ENCODE measurements at regions not wholly inside any gene's neighbourhood (a gene's known extent, or its start where the extent isn't known, plus 50 kb on each side); places are given as distances from the start of the nearest gene placed in this dataset.

DNA sequence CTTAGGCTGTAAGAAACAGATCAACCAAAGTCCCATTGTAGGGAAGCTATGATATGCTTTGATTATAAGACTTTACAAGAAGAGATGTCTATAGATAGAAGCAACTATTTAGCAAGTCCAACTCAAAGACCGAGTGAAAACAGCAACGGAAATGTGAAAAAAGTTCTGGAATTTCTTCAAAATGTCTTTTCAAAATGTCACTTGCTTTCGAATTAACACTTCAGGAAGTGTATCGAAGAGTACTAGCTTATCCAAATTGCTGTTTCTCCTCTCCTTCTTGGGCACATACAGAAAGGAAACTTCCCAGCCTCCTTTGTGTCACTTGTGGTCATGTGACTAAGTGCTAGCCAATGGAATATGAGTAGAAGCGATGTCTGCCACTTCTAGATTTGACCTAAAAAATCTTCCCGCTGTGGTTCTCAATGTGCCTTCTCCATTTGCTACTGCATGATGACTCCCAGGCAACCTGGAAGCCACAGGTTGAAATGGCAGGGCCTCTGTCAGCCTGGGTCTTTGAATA, 89.9 kb downstream of the TSEN15 start:
- H3K4me1 Mint-ChIP-seq (ENCODE audit: low read depth): no peaks in the 10 kb centered on the region
- intact Hi-C loops (cut with micrococcal nuclease): no loop called here
- H3K9me3 Mint-ChIP-seq: no peaks in the 10 kb centered on the region
- H3K27ac Mint-ChIP-seq: no peak overlapping the region
- peaks cover 2% of the 10 kb centered on the region for H3K36me3 Mint-ChIP-seq (ENCODE audit: low read depth)
- H3K27me3 Mint-ChIP-seq (ENCODE audit: insufficient read depth): peaks cover 17% of the 10 kb centered on the region
- DNase-seq (ENCODE audit: low spot score): no peak
- H3K4me3 Mint-ChIP-seq: no peak overlapping the region

DNA sequence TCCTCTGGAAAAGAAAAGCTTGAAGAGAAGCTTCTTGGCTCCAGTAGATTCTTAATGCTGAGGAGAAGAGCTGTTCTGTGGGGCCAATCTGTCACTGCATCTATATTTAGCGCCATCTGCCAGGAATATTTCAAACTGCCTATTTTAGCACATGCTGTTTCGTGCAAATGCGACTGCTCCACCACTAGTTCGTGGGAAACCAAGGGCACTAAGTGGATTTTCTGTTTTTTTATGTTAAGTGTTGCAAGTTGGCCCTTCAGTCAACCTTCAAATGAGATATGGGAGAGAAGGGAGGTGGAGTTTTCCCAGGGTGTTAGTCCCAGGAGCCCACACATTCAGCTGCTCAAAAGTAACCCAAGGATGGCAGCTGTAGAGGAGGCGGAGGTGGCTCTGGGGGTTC, 91.9 kb downstream of the TSEN15 start:
- no peak overlapping the region for H3K4me3 Mint-ChIP-seq
- H3K27me3 Mint-ChIP-seq (ENCODE audit: insufficient read depth): peaks cover 26% of the 10 kb centered on the region
- intact Hi-C loops (cut with micrococcal nuclease): no loop called here

DNA sequence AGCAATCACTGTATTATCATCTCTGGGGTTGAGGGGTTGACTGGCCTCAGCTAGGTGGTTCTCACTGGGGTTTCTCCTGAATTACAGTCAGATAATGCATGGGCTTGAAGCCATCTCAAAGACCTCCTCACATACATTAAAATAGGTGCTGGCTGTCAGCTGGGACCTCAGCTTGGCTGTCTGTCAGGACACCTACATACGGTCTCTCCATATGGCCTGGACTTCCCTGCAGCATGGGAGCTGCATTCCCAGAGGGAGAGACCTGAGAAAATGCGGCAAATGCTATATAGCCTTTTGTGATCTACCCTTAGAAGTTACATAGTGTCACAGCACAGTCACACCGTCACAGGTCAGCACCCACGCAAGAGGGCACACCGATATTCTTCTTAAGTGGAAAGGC, 93.6 kb downstream of the TSEN15 start:
- no peak for DNase-seq (ENCODE audit: low spot score)
- Mint-ChIP-seq H3K4me3 (no peak overlapping the region), H3K36me3 (ENCODE audit: low read depth) (no peaks in the 10 kb centered on the region)

More for the DNA sequence above, 91.9 kb downstream of the TSEN15 start:
- Mint-ChIP-seq H3K36me3 (ENCODE audit: low read depth) (peaks cover 2% of the 10 kb centered on the region), H3K9me3 (no peaks in the 10 kb centered on the region), H3K4me1 (ENCODE audit: low read depth) (no peaks in the 10 kb centered on the region), H3K27ac (no peak overlapping the region)
- DNase-seq (ENCODE audit: low spot score): no peak

GRCh38 chr1:184146202-184146601, 94.7 kb downstream of the TSEN15 start:
- Mint-ChIP-seq H3K36me3 (ENCODE audit: low read depth) (no peaks in the 10 kb centered on the region), H3K9me3 (no peaks in the 10 kb centered on the region), H3K27me3 (ENCODE audit: insufficient read depth) (peaks cover 32% of the 10 kb centered on the region), H3K27ac (no peak overlapping the region), H3K4me3 (no peak overlapping the region), H3K4me1 (ENCODE audit: low read depth) (no peaks in the 10 kb centered on the region)
- intact Hi-C loops (cut with micrococcal nuclease): no loop called here
- DNase-seq (ENCODE audit: low spot score): no peak

More for the DNA sequence above, 93.6 kb downstream of the TSEN15 start:
- H3K9me3 Mint-ChIP-seq: no peaks in the 10 kb centered on the region
- no peak overlapping the region for H3K27ac Mint-ChIP-seq
- no peaks in the 10 kb centered on the region for H3K4me1 Mint-ChIP-seq (ENCODE audit: low read depth)
- intact Hi-C loops (cut with micrococcal nuclease): no loop called here
- peaks cover 29% of the 10 kb centered on the region for H3K27me3 Mint-ChIP-seq (ENCODE audit: insufficient read depth)

GRCh38 chr1:184150776-184151531, 99.4 kb downstream of the TSEN15 start:
- peaks cover 40% of the 10 kb centered on the region for H3K4me1 Mint-ChIP-seq (ENCODE audit: low read depth)
- no peak overlapping the region for H3K4me3 Mint-ChIP-seq
- H3K27ac Mint-ChIP-seq: no peak overlapping the region
- DNase-seq (ENCODE audit: low spot score): no peak
- no peaks in the 10 kb centered on the region for H3K9me3 Mint-ChIP-seq
- H3K27me3 Mint-ChIP-seq (ENCODE audit: insufficient read depth): peaks cover 37% of the 10 kb centered on the region
- peaks cover 4% of the 10 kb centered on the region for H3K36me3 Mint-ChIP-seq (ENCODE audit: low read depth)
- intact Hi-C loops (cut with micrococcal nuclease): no loop called here

DNA sequence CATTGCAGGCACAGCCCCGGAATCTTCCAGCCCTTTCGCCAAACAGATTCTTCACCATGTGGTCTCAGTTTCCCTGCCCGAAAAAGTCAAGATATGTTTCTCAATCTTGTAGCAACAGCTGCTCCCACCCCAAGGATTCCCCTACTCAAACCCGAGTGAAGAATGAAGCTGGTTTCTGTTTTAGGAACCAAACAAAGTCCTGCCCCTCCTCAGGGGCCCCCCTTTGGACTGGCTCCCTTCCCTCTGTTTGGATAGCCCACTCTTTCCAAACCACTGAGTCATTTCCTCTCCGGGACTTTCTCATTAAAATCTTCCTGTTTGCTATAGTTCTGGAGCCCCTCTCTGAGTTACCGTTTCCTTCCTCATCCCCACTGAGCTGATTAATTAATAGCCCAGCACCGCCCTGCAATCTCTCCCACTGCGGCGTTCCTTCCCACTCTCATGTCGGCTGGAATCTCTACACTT, 100.9 kb downstream of the TSEN15 start:
- no peak for DNase-seq (ENCODE audit: low spot score)
- intact Hi-C loops (cut with micrococcal nuclease): no loop called here
- Mint-ChIP-seq H3K27ac (peak overlapping the region; percentile 54), H3K4me3 (peak overlapping the region; percentile 76), H3K9me3 (no peaks in the 10 kb centered on the region), H3K27me3 (ENCODE audit: insufficient read depth) (peaks cover 30% of the 10 kb centered on the region), H3K36me3 (ENCODE audit: low read depth) (peaks cover 4% of the 10 kb centered on the region), H3K4me1 (ENCODE audit: low read depth) (peaks cover 46% of the 10 kb centered on the region)

DNA sequence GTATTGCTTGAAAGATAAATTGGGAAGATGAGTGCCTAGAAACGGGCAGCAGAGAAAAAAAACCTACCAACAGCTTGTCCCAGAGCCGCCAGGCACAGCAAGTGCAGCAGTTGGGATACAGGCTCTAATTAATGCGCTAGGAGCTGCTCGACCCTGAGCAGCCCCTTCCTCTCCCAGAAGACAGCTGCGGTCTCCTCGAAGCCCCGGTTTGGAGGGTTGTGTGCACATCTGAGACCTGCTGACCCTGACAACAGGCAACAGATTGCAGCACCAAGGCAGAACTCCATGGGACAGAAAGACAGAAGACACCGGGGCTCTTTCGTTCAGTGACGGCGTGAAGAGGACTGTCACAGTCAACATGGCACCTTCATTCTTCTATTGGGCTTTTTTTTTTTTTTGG, 101.4 kb downstream of the TSEN15 start:
- Mint-ChIP-seq H3K27me3 (ENCODE audit: insufficient read depth) (peaks cover 25% of the 10 kb centered on the region), H3K36me3 (ENCODE audit: low read depth) (peaks cover 4% of the 10 kb centered on the region), H3K4me1 (ENCODE audit: low read depth) (peaks cover 46% of the 10 kb centered on the region), H3K9me3 (no peaks in the 10 kb centered on the region), H3K4me3 (peak overlapping the region; percentile 76), H3K27ac (peak overlapping the region; percentile 54)
- no peak for DNase-seq (ENCODE audit: low spot score)
- intact Hi-C loops (cut with micrococcal nuclease): no loop called here

- Mint-ChIP-seq H3K36me3 (ENCODE audit: low read depth) (peaks cover 4% of the 10 kb centered on the region), H3K27ac (no peak overlapping the region), H3K9me3 (no peaks in the 10 kb centered on the region), H3K4me1 (ENCODE audit: low read depth) (peaks cover 46% of the 10 kb centered on the region), H3K4me3 (no peak overlapping the region), H3K27me3 (ENCODE audit: insufficient read depth) (peaks cover 24% of the 10 kb centered on the region)
- intact Hi-C loops (cut with micrococcal nuclease): no loop called here
- DNase-seq (ENCODE audit: low spot score): no peak
Observed at GRCh38 chr1:184153731-184154130, 102.2 kb downstream of the TSEN15 start.

DNA sequence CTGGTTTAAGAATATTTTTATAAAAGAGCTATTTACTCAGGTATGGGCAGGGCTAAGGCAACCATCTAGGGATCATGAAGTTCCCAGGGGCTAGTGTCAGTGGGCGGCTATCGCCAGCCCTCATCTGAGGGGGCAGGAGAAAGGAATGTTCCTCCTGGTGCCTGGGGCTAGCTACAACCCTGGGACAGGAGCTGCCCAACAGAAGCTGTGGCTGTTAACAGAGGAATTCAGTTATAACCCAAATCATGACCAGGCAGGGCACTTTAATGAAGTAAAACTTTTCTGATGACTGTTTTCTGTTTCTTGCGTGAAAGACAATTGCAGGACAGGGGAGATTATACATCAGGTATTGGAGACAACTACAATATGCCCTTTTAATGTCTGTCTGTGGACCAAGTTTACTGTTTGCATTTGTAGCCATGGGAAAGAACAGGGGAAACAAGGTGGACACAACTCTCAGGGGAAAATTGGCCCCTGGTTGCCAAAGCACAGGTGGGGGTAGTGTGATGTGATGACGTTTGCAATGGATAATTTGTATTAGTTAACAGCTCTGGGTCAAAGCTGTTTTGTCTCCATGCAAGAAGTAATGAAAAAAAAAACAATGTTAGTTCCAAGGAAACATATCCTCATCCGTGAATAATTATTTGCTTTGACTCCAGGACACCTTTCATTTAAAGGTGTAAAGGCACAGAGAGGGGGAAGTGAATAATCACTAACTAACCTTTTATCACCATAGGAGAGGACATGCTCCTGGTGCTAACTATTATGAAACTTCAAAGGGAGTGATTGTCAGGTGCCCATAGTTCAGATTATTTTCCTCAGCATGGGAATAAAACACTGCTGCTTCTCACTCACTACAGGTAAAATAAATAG, 105.2 kb downstream of the TSEN15 start:
- Mint-ChIP-seq H3K4me3 (no peak overlapping the region), H3K4me1 (ENCODE audit: low read depth) (peaks cover 41% of the 10 kb centered on the region), H3K36me3 (ENCODE audit: low read depth) (peaks cover 4% of the 10 kb centered on the region), H3K27ac (no peak overlapping the region), H3K9me3 (no peaks in the 10 kb centered on the region), H3K27me3 (ENCODE audit: insufficient read depth) (peaks cover 19% of the 10 kb centered on the region)
- intact Hi-C loops (cut with micrococcal nuclease): no loop called here
- DNase-seq (ENCODE audit: low spot score): no peak

GRCh38 chr1:184157394-184157742, 105.8 kb downstream of the TSEN15 start:
- Mint-ChIP-seq H3K27me3 (ENCODE audit: insufficient read depth) (peaks cover 17% of the 10 kb centered on the region), H3K9me3 (no peaks in the 10 kb centered on the region), H3K4me3 (no peak overlapping the region), H3K27ac (no peak overlapping the region), H3K36me3 (ENCODE audit: low read depth) (peaks cover 4% of the 10 kb centered on the region), H3K4me1 (ENCODE audit: low read depth) (peaks cover 35% of the 10 kb centered on the region)
- intact Hi-C loops (cut with micrococcal nuclease): no loop called here
- no peak for DNase-seq (ENCODE audit: low spot score)

- Mint-ChIP-seq H3K9me3 (no peaks in the 10 kb centered on the region), H3K27me3 (ENCODE audit: insufficient read depth) (no peaks in the 10 kb centered on the region), H3K27ac (no peak overlapping the region), H3K4me1 (ENCODE audit: low read depth) (peaks cover 31% of the 10 kb centered on the region), H3K36me3 (ENCODE audit: low read depth) (peaks cover under 1% of the 10 kb centered on the region), H3K4me3 (no peak overlapping the region)
- DNase-seq (ENCODE audit: low spot score): no peak
- intact Hi-C loops (cut with micrococcal nuclease): no loop called here
Observed at GRCh38 chr1:184158896-184159681, 107.6 kb downstream of the TSEN15 start.

GRCh38 chr1:184160236-184160635, 108.7 kb downstream of the TSEN15 start:
- Mint-ChIP-seq H3K27ac (no peak overlapping the region), H3K4me3 (no peak overlapping the region), H3K27me3 (ENCODE audit: insufficient read depth) (no peaks in the 10 kb centered on the region), H3K36me3 (ENCODE audit: low read depth) (no peaks in the 10 kb centered on the region), H3K4me1 (ENCODE audit: low read depth) (peaks cover 29% of the 10 kb centered on the region), H3K9me3 (no peaks in the 10 kb centered on the region)
- DNase-seq (ENCODE audit: low spot score): peak; percentile 53
- intact Hi-C loops (cut with micrococcal nuclease): loop anchor here (1.0 to 10.0 kb wide), 19 partner anchors 35 to 1858 kb away; partner anchors contain the start of genes APOBEC4, ARPC5, EDEM3 and SWT1
